ENCODE measurements at regions not wholly inside any gene's neighbourhood (a gene's known extent, or its start where the extent isn't known, plus 50 kb on each side); places are given as distances from the start of the nearest gene placed in this dataset.

DNA sequence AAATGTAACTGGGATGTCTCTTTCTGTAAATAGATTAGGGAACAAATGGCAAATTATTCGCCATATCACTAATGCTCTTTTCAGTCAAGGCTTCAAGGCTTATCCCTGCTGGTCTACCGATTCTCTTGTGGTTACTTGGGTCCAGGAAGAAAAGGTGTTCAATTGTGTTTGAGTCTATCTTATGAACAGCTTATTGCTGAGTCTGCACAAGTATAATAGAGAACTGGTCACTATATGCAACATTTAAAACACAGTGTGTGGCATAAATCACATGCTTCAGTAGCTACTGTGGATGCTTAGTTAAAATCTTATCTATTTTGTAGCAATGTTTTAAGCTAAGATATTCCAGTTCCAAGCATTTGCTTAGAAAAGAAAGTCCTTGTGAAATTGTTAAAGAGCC, 274.2 kb upstream of the FAM174A start:
- no peak for TF ChIP-seq CTCF (conservative IDR thresholded peaks at IDR 0.05 in 1 of 2, IDR thresholded peaks at IDR 0.05 in 1 of 2; ENCODE audit: extremely low read depth in 1 of 2, insufficient read depth in 1 of 2, low read depth in 1 of 2, low read length in 2 of 2)
- TF ChIP-seq EZH2 (IDR thresholded peaks at IDR 0.05; ENCODE audit: borderline replicate concordance, low read length): no peak

Data from mammary epithelial cell (primary cell).